ENCODE measurements at regions not wholly inside any gene's neighbourhood (a gene's known extent, or its start where the extent isn't known, plus 50 kb on each side); places are given as distances from the start of the nearest gene placed in this dataset.

DNA sequence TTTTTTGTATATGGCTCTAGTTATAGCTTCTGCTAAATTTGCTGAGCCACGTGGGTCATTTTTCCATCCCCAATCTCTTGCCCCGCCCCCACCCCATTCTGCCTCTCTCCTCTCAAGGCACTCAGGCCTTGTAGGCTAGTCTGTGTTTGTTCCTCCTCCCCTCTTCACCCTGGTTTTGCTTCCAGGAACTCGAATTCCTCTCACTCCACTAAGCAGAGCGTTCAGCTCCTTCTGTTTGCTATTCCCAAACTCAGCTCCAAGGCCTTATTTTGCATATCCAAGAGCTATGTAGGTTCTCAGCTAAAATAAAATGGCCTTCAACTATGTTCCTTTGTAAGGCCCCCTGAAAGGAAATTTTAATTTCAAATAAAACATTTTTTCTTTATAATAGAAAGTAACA lies 1293.7 kb downstream of the EPHA7 start:
- 31 to 56% methylated on average over 4 of the region's 4 CpGs for WGBS, 2 donors
- TF ChIP-seq, protein P1, sequence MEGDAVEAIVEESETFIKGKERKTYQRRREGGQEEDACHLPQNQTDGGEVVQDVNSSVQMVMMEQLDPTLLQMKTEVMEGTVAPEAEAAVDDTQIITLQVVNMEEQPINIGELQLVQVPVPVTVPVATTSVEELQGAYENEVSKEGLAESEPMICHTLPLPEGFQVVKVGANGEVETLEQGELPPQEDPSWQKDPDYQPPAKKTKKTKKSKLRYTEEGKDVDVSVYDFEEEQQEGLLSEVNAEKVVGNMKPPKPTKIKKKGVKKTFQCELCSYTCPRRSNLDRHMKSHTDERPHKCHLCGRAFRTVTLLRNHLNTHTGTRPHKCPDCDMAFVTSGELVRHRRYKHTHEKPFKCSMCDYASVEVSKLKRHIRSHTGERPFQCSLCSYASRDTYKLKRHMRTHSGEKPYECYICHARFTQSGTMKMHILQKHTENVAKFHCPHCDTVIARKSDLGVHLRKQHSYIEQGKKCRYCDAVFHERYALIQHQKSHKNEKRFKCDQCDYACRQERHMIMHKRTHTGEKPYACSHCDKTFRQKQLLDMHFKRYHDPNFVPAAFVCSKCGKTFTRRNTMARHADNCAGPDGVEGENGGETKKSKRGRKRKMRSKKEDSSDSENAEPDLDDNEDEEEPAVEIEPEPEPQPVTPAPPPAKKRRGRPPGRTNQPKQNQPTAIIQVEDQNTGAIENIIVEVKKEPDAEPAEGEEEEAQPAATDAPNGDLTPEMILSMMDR (IDR thresholded peaks at IDR 0.05), result no peak
- no peak for TF ChIP-seq POLR2A (IDR thresholded peaks at IDR 0.05)
- DNase-seq (no peak), ATAC-seq (no peak)
- H3K4me1 ChIP-seq, result no peaks in the 10 kb centered on the region
- no peaks in the 10 kb centered on the region for H3K9me3 ChIP-seq
- H3K27me3 ChIP-seq, result no peaks in the 10 kb centered on the region
- no peak overlapping the region for H3K27ac ChIP-seq
- no peaks in the 10 kb centered on the region for H3K36me3 ChIP-seq (replicated peaks in 1 of 2; ENCODE audit: insufficient read depth in 1 of 2, low read depth in 2 of 2)
- intact Hi-C loops (cut with DNase I), result no loop called here
- H3K4me3 ChIP-seq, result no peak overlapping the region

DNA sequence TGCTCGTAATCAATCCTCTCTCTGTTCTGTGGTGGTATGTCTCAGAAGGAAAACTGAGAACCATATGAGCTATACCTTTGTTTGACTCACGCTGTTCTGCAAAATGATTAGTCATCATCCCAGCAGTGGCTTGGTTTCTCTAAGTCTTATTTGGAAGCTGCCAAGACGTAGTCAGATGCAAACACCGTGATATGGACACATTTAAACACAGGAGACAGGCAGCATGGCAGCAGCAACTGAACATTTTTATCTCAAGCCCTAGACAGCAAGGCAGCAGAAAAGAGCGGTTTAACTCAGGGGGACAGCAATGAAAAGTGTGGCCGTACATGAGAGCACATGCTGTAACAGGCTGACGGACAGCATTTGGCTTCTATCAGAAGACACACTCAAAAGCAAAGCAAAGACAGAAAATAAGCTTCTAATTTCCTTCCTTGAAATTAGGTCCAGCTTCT lies 1295.1 kb downstream of the EPHA7 start:
- Histone ChIP-seq H3K27ac (no peak overlapping the region), H3K9me3 (no peaks in the 10 kb centered on the region), H3K4me3 (no peak overlapping the region), H3K27me3 (no peaks in the 10 kb centered on the region), H3K4me1 (no peaks in the 10 kb centered on the region), H3K36me3 (replicated peaks in 1 of 2; ENCODE audit: insufficient read depth in 1 of 2, low read depth in 2 of 2) (no peaks in the 10 kb centered on the region)
- WGBS, 2 donors, result 28 to 56% methylated on average over 7 of the region's 7 CpGs
- DNase-seq (no peak), ATAC-seq (no peak)
- TF ChIP-seq, protein P1 (IDR thresholded peaks at IDR 0.05), result no peak
- no peak for TF ChIP-seq POLR2A (IDR thresholded peaks at IDR 0.05)
- intact Hi-C loops (cut with DNase I), result no loop called here

DNA sequence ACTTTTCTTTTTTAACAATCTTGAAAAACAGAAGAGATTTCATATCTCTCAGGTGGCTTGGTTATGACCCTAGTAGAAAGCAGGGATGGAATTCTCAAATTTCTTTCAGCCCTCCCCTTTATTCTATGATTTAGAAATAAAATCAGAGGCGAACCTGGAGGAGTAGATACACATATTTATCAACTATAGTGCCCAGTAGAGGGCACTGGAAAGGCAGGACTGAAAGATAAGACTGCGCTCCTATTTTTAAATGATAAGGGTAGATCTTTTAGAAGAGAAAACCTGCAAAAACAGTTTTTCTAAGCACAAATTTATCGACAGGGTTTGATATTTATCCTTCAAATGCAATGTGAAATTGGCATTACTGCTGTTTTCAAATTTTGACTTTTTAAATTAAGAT lies 1296.6 kb downstream of the EPHA7 start:
- H3K9me3 ChIP-seq, result no peaks in the 10 kb centered on the region
- DNase-seq (no peak), ATAC-seq (no peak)
- intact Hi-C loops (cut with DNase I), result no loop called here
- no peak overlapping the region for H3K27ac ChIP-seq
- no peaks in the 10 kb centered on the region for H3K36me3 ChIP-seq (replicated peaks in 1 of 2; ENCODE audit: insufficient read depth in 1 of 2, low read depth in 2 of 2)
- no peaks in the 10 kb centered on the region for H3K4me1 ChIP-seq
- no peaks in the 10 kb centered on the region for H3K27me3 ChIP-seq
- WGBS, 2 donors, result 16 to 18% methylated on average over 3 of the region's 3 CpGs
- H3K4me3 ChIP-seq, result no peak overlapping the region
- no peak for TF ChIP-seq POLR2A (IDR thresholded peaks at IDR 0.05)
- TF ChIP-seq, protein P1 (IDR thresholded peaks at IDR 0.05), result peak in 1 of 7 experiments; percentile 4

DNA sequence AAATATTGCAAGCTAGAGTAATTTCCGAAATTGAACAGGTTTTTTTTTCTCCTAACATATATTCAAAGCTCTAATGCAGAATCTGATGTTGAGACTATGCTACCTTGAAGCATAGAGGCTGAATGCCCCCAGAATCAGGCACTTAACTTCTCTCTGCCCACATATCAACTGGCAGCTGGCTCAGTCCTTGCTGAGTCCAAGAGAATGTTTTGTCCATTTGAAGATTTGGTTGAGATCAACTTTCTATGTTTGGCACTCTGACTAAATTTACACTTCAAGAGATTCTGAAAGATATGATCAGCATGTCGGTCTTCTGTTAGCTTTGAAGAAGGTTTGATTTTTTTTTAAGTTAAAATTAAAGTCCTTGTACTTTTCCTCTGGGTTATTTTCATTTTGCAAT lies 1298.1 kb downstream of the EPHA7 start:
- intact Hi-C loops (cut with DNase I), result no loop called here
- TF ChIP-seq, protein P1 (IDR thresholded peaks at IDR 0.05), result no peak
- TF ChIP-seq POLR2A (IDR thresholded peaks at IDR 0.05), result no peak
- H3K36me3 ChIP-seq (replicated peaks in 1 of 2; ENCODE audit: insufficient read depth in 1 of 2, low read depth in 2 of 2), result no peaks in the 10 kb centered on the region
- H3K27ac ChIP-seq, result no peak overlapping the region
- H3K4me3 ChIP-seq, result no peak overlapping the region
- ATAC-seq (no peak), DNase-seq (no peak)
- 40 to 41% methylated on average over 2 of the region's 2 CpGs for WGBS, 2 donors
- no peaks in the 10 kb centered on the region for H3K4me1 ChIP-seq
- no peaks in the 10 kb centered on the region for H3K9me3 ChIP-seq
- no peaks in the 10 kb centered on the region for H3K27me3 ChIP-seq

DNA sequence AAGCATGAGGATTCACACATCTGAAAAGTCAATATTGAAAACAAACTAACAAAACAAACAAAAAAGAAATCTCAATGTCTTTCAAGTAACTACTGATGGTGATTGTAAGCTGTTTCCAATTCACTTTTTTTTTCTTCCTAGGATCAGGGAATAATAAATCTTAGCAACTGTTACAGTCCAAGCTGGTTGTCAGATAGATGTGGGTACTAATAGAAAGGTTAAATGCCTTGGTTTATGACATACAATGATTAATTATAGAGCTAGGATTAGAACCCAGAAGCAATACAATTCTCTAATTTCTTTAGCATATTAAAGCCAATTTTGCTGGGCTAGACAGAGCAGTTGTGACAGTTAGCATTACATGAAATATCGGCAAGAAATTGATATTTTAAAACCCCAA lies 1301.6 kb downstream of the EPHA7 start:
- Histone ChIP-seq H3K27ac (no peak overlapping the region), H3K36me3 (replicated peaks in 1 of 2; ENCODE audit: insufficient read depth in 1 of 2, low read depth in 2 of 2) (no peaks in the 10 kb centered on the region), H3K9me3 (no peaks in the 10 kb centered on the region), H3K4me3 (no peak overlapping the region), H3K4me1 (no peaks in the 10 kb centered on the region), H3K27me3 (no peaks in the 10 kb centered on the region)
- DNase-seq (no peak), ATAC-seq (no peak)
- TF ChIP-seq POLR2A (IDR thresholded peaks at IDR 0.05), result no peak
- WGBS, 2 donors, result 34 to 70% methylated on average over 1 of the region's 1 CpG
- intact Hi-C loops (cut with DNase I), result no loop called here

All from body of pancreas (tissue), 4 donors.